LNCaP clone FGC (cell line): ENCODE measurements at regions not wholly inside any gene's neighbourhood (a gene's known extent, or its start where the extent isn't known, plus 50 kb on each side); places are given as distances from the start of the nearest gene placed in this dataset.

Experiments
- DNase-seq: peaks from one replicate; pipeline ENCODE4 v3.0.0-alpha.2; 2011; ENCODE audit warnings: low read depth
- H3K4me3 ChIP-seq: 2 replicates; pipeline ENCODE4 v1.5.1; 2011; ENCODE audit warnings: mild to moderate bottlenecking, low read depth, low read length, control low read depth
- CTCF ChIP-seq: IDR thresholded peaks from 2 replicates; pipeline ENCODE4 v1.5.1; 2012; ENCODE audit warnings: mild to moderate bottlenecking; ENCODE audit not compliant: control insufficient read depth, insufficient read depth; ENCODE audit errors: extremely low read depth

GRCh38 chr21:21806711-21807597, 808.7 kb downstream of the NCAM2 start:
- no peak for TF ChIP-seq CTCF
- DNase-seq = no peak

GRCh38 chr21:21807598-21807903, 809.3 kb downstream of the NCAM2 start:
- no peak for DNase-seq
- H3K4me3 ChIP-seq = no peak overlapping the region
- TF ChIP-seq CTCF = no peak

More at GRCh38 chr21:21806711-21807597, 808.7 kb downstream of the NCAM2 start:
- no peak overlapping the region for H3K4me3 ChIP-seq

GRCh38 chr21:21813289-21813688, 815.1 kb downstream of the NCAM2 start:
- H3K4me3 ChIP-seq = no peak overlapping the region
- DNase-seq = no peak
- no peak for TF ChIP-seq CTCF

- TF ChIP-seq CTCF = no peak
- no peak for DNase-seq
- no peak overlapping the region for H3K4me3 ChIP-seq
These were observed 815.7 kb downstream of the NCAM2 start for GRCh38 chr21:21813934-21814333.

- no peak for DNase-seq
- TF ChIP-seq CTCF = no peak
- no peak overlapping the region for H3K4me3 ChIP-seq
These were observed 818.6 kb downstream of the NCAM2 start for GRCh38 chr21:21816778-21817177.

GRCh38 chr21:21818898-21819297, 820.7 kb downstream of the NCAM2 start:
- DNase-seq = no peak
- no peak overlapping the region for H3K4me3 ChIP-seq
- no peak for TF ChIP-seq CTCF

- no peak overlapping the region for H3K4me3 ChIP-seq
- TF ChIP-seq CTCF = no peak
- no peak for DNase-seq
These were observed 829.9 kb downstream of the NCAM2 start for GRCh38 chr21:21828130-21828529.
